ENCODE measurements at regions not wholly inside any gene's neighbourhood (a gene's known extent, or its start where the extent isn't known, plus 50 kb on each side); places are given as distances from the start of the nearest gene placed in this dataset.
"Not testable (repeated sequence)": the region's sequence is repeated elsewhere in the genome, so short reads cannot be mapped to it uniquely, and the experiment has no call there.

DNA sequence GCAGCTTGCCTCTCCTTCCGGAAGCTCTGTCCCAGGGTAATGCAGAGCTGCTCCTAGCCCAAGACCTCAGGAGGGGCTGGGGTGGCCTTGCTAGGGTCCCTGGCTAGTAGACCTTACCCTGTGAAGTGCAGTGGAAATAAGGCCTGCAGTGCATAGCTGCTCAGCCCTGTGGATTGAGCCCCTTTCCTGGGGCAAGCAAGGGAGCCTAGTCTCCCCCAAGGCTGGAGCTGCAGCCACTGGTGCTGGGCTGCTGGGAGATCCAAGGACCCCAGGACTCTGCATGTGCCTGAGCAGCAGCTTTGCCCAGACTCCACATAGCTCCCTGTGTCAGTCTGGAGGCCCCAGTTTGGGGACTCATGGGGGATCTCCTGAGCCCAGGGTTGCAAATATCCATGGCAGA, 57.9 kb downstream of the FANCF start:
- DNase-seq (ENCODE audit: low spot score): no peak

DNA sequence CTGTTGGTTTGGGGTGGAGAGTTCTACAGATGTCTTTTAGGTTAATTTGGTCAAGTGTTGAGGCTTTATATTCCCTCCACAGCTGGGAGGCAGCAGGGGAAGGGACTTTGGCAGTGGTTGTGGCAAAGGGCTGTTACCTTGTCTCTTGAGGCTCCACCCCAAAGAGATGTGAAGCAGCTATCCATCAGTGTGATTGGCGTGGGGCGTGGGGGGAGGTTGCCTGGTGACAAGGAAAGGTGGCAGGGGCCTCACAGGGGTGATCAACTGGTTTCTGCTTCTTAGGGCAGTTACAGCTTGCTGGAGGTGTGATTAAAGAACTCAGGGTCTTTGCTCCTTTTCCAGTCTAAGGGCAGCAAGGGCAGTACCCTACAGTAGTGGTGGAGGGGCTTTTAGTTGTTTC, 59.3 kb downstream of the FANCF start:
- DNase-seq (ENCODE audit: low spot score): no peak

DNA sequence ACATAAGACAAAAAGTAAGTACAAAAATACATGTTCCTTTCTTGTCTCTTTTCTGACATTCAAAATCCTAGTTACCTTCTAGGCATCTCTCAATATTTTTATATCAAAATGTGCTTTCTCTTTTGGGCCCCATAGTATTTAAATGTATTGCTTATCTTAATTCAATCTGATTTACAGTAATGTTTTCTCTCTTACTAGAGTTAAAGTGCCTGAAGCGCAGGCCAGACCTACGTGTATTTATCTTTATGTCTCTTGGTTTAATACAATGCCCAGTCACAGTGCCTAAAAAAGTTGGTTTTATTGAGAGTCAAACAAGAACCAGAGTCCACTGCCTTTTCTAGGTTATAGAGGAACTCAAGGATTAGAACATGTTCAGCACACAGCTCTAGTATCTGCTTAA, 64.3 kb downstream of the FANCF start:
- DNase-seq (ENCODE audit: low spot score): no peak

DNA sequence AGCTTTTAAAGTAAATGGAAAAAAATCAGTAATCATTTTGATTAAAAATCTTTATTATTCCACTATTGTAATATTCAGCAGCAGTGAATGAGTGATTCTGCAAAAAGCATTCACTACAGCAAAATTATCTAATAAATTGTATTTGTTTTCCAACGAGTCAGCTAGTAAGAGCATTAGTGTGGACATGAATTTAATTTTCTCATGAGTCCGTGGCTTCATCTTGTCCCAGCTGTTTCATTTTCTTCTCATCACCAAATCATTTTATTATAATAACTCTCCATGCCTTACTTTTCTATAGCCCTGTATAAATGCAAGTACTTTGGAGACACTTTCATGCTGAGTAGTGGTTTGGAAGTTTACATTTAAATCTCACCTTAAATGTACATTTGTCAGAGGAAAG, 66.2 kb downstream of the FANCF start:
- no peak for DNase-seq (ENCODE audit: low spot score)

DNA sequence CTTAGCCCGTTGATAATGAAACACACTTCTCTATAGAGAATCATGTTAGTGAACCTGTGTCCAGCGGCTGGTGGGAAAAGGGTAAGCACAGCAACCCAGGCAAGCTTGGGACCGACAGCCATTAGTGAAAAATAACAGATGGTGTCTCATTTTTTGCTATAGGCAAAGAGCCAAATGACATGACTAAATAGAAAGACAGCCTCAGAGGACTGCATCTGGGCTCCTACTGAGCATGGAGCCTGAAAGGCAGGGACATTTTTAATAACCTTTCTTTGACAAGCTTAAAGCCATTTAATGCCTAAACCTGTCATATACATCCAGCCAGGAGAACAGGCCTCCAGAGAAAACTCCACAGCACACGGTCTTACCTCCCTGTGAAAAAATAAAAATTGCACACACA, 67.0 kb downstream of the FANCF start:
- DNase-seq (ENCODE audit: low spot score): peak; percentile 70

DNA sequence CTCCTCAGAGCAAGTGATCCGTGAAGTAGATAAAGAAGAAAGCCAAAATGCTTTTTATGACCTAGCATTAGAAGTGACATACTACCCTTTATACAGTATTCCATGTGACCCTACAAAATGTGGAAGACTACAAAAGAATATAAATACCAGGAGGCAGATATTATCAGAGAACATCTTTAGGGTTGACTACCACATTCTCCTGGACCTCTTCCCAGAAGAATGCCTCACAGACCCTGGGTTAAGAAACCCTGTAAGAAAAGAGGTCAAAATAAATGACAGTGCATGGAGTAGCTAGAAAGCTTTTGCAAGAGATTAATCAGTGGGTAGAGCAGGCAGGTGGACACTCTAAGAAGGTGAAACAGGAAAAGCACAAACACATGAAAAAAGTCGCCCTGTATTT, 69.2 kb downstream of the FANCF start:
- DNase-seq (ENCODE audit: low spot score): no peak

DNA sequence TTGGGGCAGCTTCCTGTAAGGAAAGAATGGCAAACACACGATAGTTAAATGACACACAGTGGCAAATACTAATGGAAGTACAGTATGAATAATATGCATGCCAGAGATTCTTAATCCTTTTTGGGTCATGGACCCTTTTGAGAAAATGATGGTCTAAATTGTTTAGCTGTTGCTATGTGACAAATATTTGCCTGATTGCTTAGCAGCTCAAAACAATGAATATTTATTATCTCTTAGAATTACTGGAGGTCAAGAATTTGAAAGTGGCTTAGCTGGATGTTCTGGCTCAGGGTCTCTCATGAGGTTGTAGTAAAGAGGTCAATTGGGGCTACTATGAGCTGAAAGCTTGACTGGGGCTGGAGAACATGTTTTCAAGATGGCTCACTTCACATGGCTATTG, 69.7 kb downstream of the FANCF start:
- DNase-seq (ENCODE audit: low spot score): no peak

DNA sequence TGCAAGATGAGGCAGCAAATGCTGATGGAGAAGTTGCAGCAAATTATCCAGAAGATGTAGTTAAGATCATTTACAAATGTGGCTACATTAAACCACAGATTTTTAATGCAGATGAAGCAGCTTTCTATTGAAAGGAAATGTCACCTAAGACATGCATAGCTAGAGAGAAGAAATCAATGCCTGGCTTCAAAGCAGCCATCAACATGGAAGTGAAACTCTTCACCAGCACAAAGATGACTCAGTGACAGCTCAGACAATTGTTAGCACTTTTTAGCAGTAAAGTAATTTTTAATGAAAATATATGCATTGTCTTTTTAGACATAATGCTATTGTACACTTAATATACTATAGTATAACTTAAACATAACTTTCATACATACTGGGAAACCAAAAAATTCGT, 71.4 kb downstream of the FANCF start:
- DNase-seq (ENCODE audit: low spot score): no peak

DNA sequence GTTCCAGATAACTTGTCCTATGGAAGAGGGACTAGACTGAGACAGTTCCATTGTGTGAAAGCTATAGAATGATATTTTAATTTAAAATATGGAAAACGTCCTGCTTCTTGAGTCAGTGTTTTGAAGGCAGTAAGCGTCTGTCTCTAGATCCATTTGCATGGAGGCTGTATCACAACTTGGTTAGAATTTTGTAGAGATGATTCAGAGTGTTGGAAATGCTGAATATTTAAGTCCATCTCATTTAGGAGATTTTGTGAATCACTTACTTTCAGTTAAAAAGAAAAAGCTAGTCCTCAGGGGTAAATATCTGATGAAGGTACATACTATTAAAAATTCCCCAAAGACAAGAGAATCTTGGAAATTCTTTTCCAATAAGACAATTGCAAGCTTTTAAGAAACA, 72.7 kb downstream of the FANCF start:
- DNase-seq (ENCODE audit: low spot score): no peak

DNA sequence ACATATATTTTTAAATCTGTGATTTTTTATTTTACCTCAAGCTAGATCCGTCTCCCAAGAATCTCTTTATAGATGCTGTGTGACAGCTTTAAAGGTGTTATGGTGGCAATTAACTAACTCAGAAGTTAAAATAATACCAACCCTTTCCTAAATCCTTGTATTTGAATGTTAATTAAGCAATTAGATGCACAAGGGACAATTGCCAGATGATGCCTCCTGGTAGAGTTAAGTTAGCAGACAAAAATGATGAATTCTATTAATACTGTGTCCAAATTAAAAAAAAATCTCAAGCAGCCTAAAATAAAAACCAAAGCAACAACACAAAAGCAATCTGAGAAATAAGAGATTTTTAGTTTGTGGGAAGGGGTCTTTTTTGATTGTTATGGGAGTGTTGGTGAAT, 78.9 kb downstream of the FANCF start:
- no peak for DNase-seq (ENCODE audit: low spot score)

DNA sequence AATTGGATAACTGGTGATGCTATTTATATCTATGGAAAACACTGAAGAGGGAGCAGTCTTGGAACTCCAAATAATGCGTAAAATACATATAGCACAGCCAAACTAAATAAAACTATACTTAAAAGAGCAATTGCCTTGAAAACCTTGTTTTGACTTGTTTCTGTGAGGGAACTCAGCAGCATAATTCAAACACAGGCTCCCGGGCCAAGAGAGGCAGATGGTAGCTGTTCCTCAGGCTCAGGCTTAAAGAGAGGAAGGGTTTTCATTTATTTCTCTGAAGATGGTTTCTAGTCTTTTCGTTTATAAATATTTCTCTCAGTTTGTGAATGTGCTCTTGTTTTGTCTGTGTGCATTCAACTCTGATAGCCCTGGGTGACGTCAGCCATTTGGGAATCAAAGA, 82.4 kb downstream of the FANCF start:
- DNase-seq (ENCODE audit: low spot score): no peak

DNA sequence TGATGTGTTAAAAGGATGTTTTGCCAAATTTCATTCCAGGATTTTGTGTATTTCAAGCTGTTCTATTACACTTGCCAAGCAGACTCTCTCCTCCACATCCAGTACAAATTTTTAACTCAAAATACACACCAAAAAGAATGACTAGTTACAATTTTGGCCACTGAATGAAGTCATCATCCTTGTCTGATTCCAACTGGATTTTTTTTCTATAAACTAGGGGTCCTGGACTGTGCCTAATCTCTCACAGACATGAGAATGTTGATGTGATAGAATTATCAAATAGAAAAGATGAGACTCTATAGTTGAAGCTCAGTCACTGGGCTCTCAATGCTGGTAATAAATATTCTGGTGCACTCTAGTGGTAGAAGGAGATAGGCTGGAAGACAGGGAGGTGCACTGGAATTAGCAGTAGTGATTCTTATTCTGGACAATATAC, 85.8 kb downstream of the FANCF start:
- peak; percentile 51 for DNase-seq (ENCODE audit: low spot score)

DNA sequence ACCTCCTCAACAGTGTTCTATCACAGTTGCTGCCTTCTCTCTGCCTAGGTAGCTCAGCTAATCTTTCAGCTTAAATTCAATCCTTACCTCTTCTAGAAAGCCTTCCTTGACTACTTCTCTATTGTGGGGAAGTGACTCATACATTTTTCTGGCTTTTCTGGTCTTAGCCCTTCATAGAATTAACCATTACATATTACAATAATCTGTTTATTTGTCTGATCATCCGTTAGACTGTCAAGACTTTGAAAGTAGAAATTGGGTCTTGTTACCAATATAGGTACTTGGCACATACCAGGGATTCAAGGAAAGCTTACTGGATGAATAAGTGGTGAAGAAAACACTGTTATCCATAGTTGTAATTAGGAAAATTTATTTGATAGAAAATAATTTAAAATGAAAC, 89.6 kb downstream of the FANCF start:
- DNase-seq (ENCODE audit: low spot score): no peak

DNA sequence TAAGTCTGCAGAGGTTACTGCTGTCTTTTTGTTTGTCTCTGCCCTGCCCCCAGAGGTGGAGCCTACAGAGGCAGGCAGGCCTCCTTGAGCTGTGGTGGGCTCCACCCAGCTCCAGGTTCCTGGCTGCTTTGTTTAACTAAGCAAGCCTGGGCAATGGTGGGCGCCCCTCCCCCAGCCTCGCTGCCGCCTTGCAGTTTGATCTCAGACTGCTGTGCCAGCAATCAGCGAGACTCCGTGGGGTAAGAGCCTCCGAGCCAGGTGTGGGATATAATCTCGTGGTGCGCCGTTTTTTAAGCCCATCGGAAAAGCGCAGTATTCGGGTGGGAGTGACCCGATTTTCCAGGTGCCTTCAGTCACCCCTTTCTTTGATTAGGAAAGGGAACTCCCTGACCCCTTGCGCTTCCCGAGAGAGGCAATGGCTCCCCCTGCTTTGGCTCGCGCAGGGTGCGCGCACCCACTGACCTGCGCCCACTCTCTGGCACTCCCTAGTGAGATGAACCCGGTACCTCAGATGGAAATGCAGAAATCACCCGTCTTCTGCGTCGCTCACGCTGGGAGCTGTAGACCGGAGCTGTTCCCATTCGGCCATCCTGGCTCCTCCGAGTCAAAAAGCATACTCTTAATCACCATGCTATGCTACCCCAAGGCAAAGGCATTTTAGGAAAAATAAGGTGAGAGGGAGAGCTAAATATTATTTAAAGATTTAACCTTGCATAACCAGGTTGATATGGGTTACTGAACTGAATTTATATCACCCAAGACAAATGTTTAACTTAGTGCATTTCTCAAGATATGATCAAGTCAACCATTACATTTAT, 96.8 kb downstream of the FANCF start:
- DNase-seq (ENCODE audit: low spot score): not testable (repeated sequence)

DNA sequence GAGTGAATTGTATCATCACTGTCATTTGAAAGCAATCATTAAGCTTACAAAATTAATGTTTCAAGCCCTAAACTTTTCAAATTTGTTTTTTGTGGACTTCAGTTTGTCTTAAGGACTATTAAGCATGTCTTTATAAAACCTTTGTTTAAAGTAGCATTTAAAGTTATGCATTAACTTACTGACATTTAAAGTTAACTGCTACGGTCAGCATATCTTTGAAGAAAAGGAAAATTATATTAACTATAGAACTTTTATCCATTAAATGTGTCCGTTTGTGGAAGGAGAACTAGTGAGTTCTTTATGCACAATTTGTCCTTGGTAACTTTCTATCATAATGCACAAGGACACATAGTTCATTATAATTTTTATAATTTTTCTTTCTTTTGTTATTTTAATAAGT, 103.4 kb downstream of the FANCF start:
- no peak for DNase-seq (ENCODE audit: low spot score)

DNA sequence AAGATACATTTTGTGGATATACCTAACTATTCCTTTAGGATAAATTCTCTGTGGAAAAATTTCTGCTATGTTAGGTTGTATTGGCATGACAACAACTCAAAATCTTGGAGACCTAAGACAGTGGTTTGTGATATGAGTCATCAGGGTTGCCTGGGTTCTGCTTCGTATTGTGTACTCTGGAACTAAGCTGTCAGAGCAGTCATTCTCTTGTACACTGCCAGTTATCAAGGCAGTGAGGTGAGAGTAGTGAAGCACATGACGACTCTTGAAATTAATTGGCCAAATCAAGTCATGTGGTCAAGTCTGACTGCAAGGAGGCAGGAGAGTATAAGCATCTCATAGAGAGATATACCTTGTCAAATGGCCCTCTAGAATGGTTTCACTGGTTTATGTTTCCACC, 104.4 kb downstream of the FANCF start:
- DNase-seq (ENCODE audit: low spot score): no peak

DNA sequence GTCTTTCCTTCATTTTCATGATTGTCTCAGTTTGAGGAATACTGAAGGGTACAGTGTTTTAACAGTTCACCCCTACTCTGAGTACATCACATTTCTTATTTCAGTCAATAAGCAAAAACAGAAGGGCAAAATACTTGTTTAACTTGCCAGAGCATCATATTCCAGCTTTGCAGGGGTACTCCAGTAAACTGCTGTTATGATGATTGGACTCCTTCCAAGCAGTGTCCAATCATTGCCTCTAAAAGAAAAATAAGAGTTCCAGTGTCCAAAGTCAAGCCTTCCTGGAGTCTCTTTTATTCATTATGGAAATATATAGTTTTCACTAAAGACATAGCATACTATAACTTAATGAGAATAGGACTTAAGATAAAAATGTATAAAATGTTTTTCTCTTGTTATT, 105.1 kb downstream of the FANCF start:
- DNase-seq (ENCODE audit: low spot score): no peak

DNA sequence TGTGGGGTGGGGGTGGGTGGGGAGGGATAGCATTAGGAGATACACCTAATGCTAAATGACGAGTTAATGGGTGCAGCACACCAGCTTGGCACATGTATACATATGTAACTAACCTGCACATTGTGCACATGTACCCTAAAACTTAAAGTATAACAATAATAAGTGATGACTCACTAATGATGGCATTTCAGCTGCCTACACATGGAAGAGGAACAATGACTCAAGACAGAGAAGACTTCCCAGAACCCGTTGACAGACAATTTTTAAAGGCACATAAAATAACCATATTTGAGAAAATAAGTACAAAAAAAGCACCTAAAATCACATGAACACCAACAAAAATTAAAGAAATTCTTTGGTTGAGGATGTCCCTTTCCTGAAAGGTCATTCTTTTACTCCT, 107.3 kb downstream of the FANCF start:
- DNase-seq (ENCODE audit: low spot score): not testable (repeated sequence)

DNA sequence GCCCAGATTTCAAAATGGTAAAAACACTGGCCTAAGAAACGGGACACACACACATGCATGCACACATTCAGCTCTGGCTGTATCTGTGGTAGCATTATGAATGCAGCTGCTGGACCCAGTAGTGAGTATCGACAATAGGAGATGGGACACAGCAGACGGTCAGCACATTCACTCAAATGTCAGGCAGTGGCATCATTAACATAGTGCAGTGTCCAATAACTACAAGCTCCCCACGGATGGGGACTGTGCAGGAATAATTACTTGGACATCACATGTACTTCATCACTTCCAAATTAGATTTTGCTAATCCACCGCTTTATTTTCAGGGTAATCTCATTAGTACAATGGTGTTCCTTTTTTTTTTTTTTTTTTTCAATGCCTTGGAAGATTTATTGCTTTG, 109.5 kb downstream of the FANCF start:
- DNase-seq (ENCODE audit: low spot score): peak; percentile 29

DNA sequence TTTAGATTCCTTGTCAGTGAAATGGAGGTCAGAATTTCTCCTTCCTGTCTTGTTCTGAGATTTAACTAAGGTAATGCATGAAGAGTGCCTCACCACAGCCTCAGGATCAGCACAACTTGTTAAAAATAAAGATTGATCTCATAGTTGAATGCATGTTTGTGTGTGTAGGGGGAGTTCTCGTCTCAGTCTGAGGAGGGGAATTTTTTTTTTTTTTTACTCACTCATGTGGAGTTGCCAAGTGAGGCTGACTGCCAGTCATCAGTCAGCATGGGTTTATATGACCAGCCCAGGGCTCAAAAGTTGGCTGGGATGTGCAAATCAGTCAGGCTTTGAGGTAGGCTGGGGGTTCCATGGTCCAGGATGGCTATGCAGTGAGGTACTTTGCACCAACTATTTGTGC, 113.2 kb downstream of the FANCF start:
- DNase-seq (ENCODE audit: low spot score): no peak

DNA sequence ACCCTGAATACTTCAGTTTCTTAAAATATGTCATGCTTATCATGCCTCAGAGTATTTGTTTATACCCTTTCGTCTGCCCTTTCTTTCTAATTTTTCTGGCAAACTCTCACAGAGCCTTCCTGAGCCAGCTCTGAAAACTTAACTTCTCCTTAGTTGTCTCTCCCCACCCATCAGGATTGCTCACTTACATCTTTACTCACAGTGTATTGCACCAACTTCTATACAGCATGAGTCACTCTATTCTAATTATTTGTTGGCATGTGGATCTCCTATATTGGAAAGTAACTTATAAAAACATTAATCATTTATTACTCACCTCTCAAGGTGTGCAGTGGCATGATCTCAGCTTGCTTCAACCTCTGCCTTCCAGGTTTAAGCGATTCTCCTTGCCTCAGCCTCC, 114.9 kb downstream of the FANCF start:
- no peak for DNase-seq (ENCODE audit: low spot score)

DNA sequence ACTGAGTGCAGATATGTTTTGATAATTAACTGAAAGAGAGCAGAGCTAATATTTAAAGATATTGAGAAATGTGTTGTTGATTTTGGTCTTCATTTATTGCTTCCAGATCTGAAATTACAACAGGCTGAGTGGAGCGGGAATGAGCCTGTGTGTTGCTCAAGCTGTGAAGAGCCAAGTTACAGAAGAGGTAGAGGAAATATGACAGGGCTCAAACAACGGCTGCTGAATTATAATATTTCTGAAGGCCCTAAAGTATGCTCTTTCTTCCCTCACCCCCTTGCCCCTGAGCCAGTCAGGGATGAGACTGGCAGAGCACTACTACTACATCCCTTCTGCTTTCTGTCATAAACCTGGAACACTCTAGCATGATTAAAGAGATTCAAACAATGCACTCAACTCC, 115.6 kb downstream of the FANCF start:
- DNase-seq (ENCODE audit: low spot score): no peak

DNA sequence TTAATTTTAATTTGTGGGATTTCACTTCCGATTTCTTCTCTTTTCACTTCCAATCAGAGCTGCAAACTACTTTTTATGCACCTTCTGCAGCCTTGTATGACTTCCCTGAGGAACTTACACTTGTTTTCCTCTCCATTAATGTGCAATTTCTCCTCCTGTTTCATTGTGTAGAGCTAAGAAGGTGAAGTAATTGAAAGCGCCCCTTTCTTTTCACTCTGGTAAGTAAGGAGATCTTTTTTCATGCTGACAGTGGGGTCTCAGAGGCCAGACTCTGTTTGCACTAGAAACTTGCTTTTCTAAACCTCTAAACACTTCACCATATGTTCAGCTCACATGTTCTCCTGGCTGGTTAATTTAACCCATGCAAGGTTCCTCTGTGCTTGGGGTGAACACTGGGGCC, 117.0 kb downstream of the FANCF start:
- DNase-seq (ENCODE audit: low spot score): no peak

DNA sequence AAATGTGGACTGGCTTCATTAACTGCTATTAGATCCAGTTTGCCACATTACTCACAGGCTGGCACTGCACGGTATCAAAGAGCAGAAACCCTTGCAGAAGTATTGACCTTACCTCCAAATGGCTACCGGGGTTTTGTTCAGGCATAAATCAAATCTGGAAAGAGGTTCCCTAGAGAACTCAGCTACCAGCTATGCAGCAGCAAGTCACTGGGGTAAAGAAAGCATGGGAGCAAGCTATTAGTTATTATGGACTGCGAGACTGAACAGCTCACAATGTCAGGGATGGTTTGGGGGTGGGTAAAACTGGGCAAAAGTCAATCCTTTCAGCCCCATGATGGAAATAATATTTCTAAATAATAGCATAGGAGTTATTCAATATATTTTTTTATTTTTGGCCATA, 128.1 kb downstream of the FANCF start:
- no peak for DNase-seq (ENCODE audit: low spot score)
